ENCODE measurements at regions not wholly inside any gene's neighbourhood (a gene's known extent, or its start where the extent isn't known, plus 50 kb on each side); places are given as distances from the start of the nearest gene placed in this dataset.

DNA sequence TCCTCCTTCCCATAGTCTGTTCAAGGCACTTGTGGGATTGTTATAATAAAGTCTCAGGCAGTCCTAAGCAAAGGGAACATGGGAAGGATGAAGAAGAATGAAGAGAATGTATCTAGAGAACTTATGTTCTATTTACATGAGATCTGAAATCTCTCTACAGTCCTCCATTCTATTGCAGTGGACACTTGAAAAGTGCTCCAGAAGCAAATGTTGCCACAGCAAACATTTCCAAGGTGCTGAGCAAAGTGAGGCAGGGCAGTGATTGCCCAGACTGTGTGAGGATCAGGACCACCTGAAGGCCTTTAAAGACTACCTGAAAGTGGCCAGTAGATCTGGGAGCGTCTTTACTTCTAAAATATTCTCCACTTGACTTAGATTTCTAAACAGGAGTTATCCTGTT, 203.5 kb downstream of the RBM46 start:
- no peak for TF ChIP-seq JUN (IDR thresholded peaks at IDR 0.05; ENCODE audit: borderline replicate concordance, insufficient read depth, insufficient read length, low read depth)
- TF ChIP-seq, protein P1, sequence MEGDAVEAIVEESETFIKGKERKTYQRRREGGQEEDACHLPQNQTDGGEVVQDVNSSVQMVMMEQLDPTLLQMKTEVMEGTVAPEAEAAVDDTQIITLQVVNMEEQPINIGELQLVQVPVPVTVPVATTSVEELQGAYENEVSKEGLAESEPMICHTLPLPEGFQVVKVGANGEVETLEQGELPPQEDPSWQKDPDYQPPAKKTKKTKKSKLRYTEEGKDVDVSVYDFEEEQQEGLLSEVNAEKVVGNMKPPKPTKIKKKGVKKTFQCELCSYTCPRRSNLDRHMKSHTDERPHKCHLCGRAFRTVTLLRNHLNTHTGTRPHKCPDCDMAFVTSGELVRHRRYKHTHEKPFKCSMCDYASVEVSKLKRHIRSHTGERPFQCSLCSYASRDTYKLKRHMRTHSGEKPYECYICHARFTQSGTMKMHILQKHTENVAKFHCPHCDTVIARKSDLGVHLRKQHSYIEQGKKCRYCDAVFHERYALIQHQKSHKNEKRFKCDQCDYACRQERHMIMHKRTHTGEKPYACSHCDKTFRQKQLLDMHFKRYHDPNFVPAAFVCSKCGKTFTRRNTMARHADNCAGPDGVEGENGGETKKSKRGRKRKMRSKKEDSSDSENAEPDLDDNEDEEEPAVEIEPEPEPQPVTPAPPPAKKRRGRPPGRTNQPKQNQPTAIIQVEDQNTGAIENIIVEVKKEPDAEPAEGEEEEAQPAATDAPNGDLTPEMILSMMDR (IDR thresholded peaks at IDR 0.05; ENCODE audit: extremely low read depth in 1 of 2, insufficient read depth in 1 of 2, low read depth in 1 of 2, low read length in 2 of 2), result no peak
- no peak for TF ChIP-seq POLR2AphosphoS5 (IDR thresholded peaks at IDR 0.05; ENCODE audit: insufficient read depth, low read depth, low read length)
- no peak for TF ChIP-seq EZH2 (IDR thresholded peaks at IDR 0.05; ENCODE audit: borderline replicate concordance, low read depth, low read length, severe bottlenecking)
- TF ChIP-seq MYC (IDR thresholded peaks at IDR 0.05; ENCODE audit: low read depth, low read length), result no peak
- no peak for TF ChIP-seq GATA2 (IDR thresholded peaks at IDR 0.05; ENCODE audit: insufficient read depth, insufficient read length, low read depth, low read length)
- no peak overlapping the region for H3K9ac ChIP-seq (replicated peaks; ENCODE audit: extremely low read depth, insufficient read depth, low read length)
- H3K4me1 ChIP-seq (ENCODE audit: control insufficient read depth, extremely low read depth, insufficient read depth, low read length), result no peaks in the 10 kb centered on the region
- H3K27me3 ChIP-seq (ENCODE audit: control insufficient read depth in 2 of 2, insufficient read depth in 2 of 2, low read length in 2 of 2), result peaks cover 0 to 4% of the 10 kb centered on the region in 2 experiments
- intact Hi-C loops (cut with micrococcal nuclease), result no loop called here
- dilution Hi-C loops (cut with MboI; ENCODE audit: extremely low pct_ligation_motif_present, low sequenced_read_pairs), result no loop called here
- DNase-seq (ENCODE audit: low read depth, low spot score) (no peak), FAIRE-seq (no peak)
- no peaks in the 10 kb centered on the region for H3K9me1 ChIP-seq (replicated peaks; ENCODE audit: control insufficient read depth, extremely low read depth, insufficient read depth, low read length)
- H3K9me3 ChIP-seq (replicated peaks; ENCODE audit: control insufficient read depth, insufficient read depth, low read length), result no peaks in the 10 kb centered on the region
- no peak overlapping the region for H3K4me2 ChIP-seq (ENCODE audit: insufficient read depth, low read length)
- ChIA-PET POLR2A (no interaction called here), CTCF (interaction anchor here (0.5 to 1.4 kb wide), 3 partner anchors 42 to 394 kb away, joined by 3 to 8 read pairs (median 6); no protein-coding TSS in a partner anchor)
- no peak overlapping the region for H2AFZ ChIP-seq (ENCODE audit: low read depth, low read length)
- H4K20me1 ChIP-seq (replicated peaks; ENCODE audit: control insufficient read depth, extremely low read depth, insufficient read depth, low read length), result no peaks in the 10 kb centered on the region
- H3K36me3 ChIP-seq (ENCODE audit: control insufficient read depth in 2 of 2, extremely low read depth in 1 of 2, insufficient read depth in 2 of 2, low read length in 2 of 2), result no peaks in the 10 kb centered on the region
- no TSS peak for BruUV-seq (replicated peaks)
- H3K4me3 ChIP-seq (replicated peaks in 1 of 3; ENCODE audit: insufficient read depth in 1 of 3, low read depth in 1 of 3, low read length in 3 of 3), result no peak overlapping the region
- H3K79me2 ChIP-seq (ENCODE audit: control insufficient read depth, insufficient read depth, low read length), result no peaks in the 10 kb centered on the region
- no peak overlapping the region for H3K27ac ChIP-seq (ENCODE audit: insufficient read depth, low read depth, low read length)

DNA sequence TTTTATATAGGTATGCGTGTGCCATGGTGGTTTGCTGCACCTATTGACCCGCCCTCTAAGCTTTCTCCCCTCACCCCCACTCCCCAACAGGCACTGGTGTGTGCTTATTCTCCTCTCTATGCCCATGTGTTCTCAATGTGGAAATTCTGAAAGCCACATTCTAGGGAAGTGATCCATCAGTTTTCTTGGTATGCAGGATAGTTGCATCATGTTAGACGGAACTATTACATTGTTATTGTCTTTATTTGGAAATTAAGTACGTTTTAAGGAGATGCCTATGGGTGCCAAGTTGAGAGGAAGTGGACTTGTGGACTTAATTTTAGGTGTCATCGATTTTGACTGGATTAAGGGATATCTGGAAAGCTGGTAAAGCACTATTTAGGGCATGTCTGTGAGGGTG, 204.6 kb downstream of the RBM46 start:
- FAIRE-seq, result no peak

More for the DNA sequence above, 204.6 kb downstream of the RBM46 start:
- dilution Hi-C loops (cut with MboI; ENCODE audit: extremely low pct_ligation_motif_present, low sequenced_read_pairs), result no loop called here
- POLR2A ChIA-PET, result no interaction called here
- CTCF ChIA-PET, result no interaction called here
- no peaks in the 10 kb centered on the region for H3K79me2 ChIP-seq (ENCODE audit: control insufficient read depth, insufficient read depth, low read length)
- no peaks in the 10 kb centered on the region for H3K9me1 ChIP-seq (replicated peaks; ENCODE audit: control insufficient read depth, extremely low read depth, insufficient read depth, low read length)
- no peak overlapping the region for H3K4me2 ChIP-seq (ENCODE audit: insufficient read depth, low read length)
- H3K4me1 ChIP-seq (ENCODE audit: control insufficient read depth, extremely low read depth, insufficient read depth, low read length), result no peaks in the 10 kb centered on the region
- TF ChIP-seq POLR2A (IDR thresholded peaks at IDR 0.05; ENCODE audit: low read depth, low read length) (no peak), GATA2 (IDR thresholded peaks at IDR 0.05; ENCODE audit: insufficient read depth, insufficient read length, low read depth, low read length) (no peak), FOS (IDR thresholded peaks at IDR 0.05; ENCODE audit: borderline replicate concordance, insufficient read depth, low read length) (no peak), JUN (IDR thresholded peaks at IDR 0.05; ENCODE audit: borderline replicate concordance, insufficient read depth, insufficient read length, low read depth) (no peak), MYC (IDR thresholded peaks at IDR 0.05; ENCODE audit: low read depth, low read length) (no peak), EZH2 (IDR thresholded peaks at IDR 0.05; ENCODE audit: borderline replicate concordance, low read depth, low read length, severe bottlenecking) (no peak), POLR2AphosphoS5 (IDR thresholded peaks at IDR 0.05; ENCODE audit: insufficient read depth, low read depth, low read length) (no peak)
- TF ChIP-seq, protein P2, sequence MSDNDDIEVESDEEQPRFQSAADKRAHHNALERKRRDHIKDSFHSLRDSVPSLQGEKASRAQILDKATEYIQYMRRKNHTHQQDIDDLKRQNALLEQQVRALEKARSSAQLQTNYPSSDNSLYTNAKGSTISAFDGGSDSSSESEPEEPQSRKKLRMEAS (IDR thresholded peaks at IDR 0.05; ENCODE audit: insufficient read depth, insufficient read length), result no peak
- TF ChIP-seq, protein P1 (IDR thresholded peaks at IDR 0.05; ENCODE audit: extremely low read depth in 1 of 2, insufficient read depth in 1 of 2, low read depth in 1 of 2, low read length in 2 of 2), result no peak
- H4K20me1 ChIP-seq (replicated peaks; ENCODE audit: control insufficient read depth, extremely low read depth, insufficient read depth, low read length), result no peaks in the 10 kb centered on the region
- intact Hi-C loops (cut with micrococcal nuclease), result no loop called here
- H2AFZ ChIP-seq (ENCODE audit: low read depth, low read length), result no peak overlapping the region
- no peaks in the 10 kb centered on the region for H3K36me3 ChIP-seq (ENCODE audit: control insufficient read depth in 2 of 2, extremely low read depth in 1 of 2, insufficient read depth in 2 of 2, low read length in 2 of 2)
- no peak for DNase-seq (ENCODE audit: low read depth, low spot score)
- no peak overlapping the region for H3K4me3 ChIP-seq (replicated peaks in 1 of 3; ENCODE audit: insufficient read depth in 1 of 3, low read depth in 1 of 3, low read length in 3 of 3)
- H3K27me3 ChIP-seq (ENCODE audit: control insufficient read depth in 2 of 2, insufficient read depth in 2 of 2, low read length in 2 of 2), result peaks cover 0 to 4% of the 10 kb centered on the region in 2 experiments
- BruUV-seq (replicated peaks), result no TSS peak
- H3K27ac ChIP-seq (ENCODE audit: insufficient read depth, low read depth, low read length), result no peak overlapping the region
- no peaks in the 10 kb centered on the region for H3K9me3 ChIP-seq (replicated peaks; ENCODE audit: control insufficient read depth, insufficient read depth, low read length)
- H3K9ac ChIP-seq (replicated peaks; ENCODE audit: extremely low read depth, insufficient read depth, low read length), result no peak overlapping the region
